Esophagus squamous epithelium (tissue), 5 donors: ENCODE measurements at regions not wholly inside any gene's neighbourhood (a gene's known extent, or its start where the extent isn't known, plus 50 kb on each side); places are given as distances from the start of the nearest gene placed in this dataset.

ENCODE experiments used
- DNase-seq: peaks from one replicate; lab custom pipeline; 2025; lab: John Stamatoyannopoulos, UW
- H3K27ac ChIP-seq, 4 donors: fragments of 200-600 bp; sonication (generic); one replicate each; pipeline ENCODE4 v1.5.1; 2016 to 2019; ENCODE audit warnings: mild to moderate bottlenecking in 1 of 4
- H3K27me3 ChIP-seq, 4 donors: fragments of 200-600 bp; sonication (generic); 1 replicate in 3 of 4; 2 replicates in 1 of 4; pipeline versions ENCODE4 v1.5.1 to v1.6.0; 2017 to 2021; ENCODE audit warnings: antibody characterized with exemption in 1 of 4
- H3K36me3 ChIP-seq, 3 donors: fragments of 200-600 bp; sonication (generic); one replicate each; pipeline ENCODE4 v1.5.1; 2016 to 2019
- H3K4me1 ChIP-seq, 3 donors: fragments of 200-600 bp; sonication (generic); one replicate each; pipeline ENCODE4 v1.5.1; 2017 to 2019
- H3K4me3 ChIP-seq, 4 donors: fragments of 200-600 bp; sonication (generic); 1 replicate in 3 of 4; 2 replicates in 1 of 4; pipeline ENCODE4 v1.5.1; 2016 to 2019; ENCODE audit warnings: mild to moderate bottlenecking in 2 of 4, moderate library complexity in 1 of 4
- H3K9me3 ChIP-seq, 3 donors: fragments of 200-600 bp; sonication (generic); one replicate each; pipeline ENCODE4 v1.5.1; 2016 to 2019
- POLR2A ChIP-seq, 4 donors: fragments of 450-650 bp; IDR thresholded peaks; one replicate each; pipeline ENCODE4 v1.6.1; 2017; ENCODE audit warnings: antibody characterized with exemption in 4 of 4, mild to moderate bottlenecking in 4 of 4, moderate library complexity in 3 of 4
- WGBS, 2 donors: methylation state at CpG; one replicate each; pipeline ENCODE4 v1.1.5; 2018; 5-methylcytosine and 5-hydroxymethylcytosine counted together
- intact Hi-C: fragments of 100-400 bp; cut with DNase I; formaldehyde crosslinking; loops from one replicate; pipeline ENCODE4 v1.15.0; 2022
- TF ChIP-seq, protein P1 (sequence below), 6 experiments: fragments of 450-650 bp in 4 of 6; fragments of 200-600 bp in 2 of 6; sonication (generic) in 2 of 6; IDR thresholded peaks; one replicate each; pipeline ENCODE4 v1.5.1; 2016 to 2019; ENCODE audit warnings: antibody characterized with exemption in 6 of 6, mild to moderate bottlenecking in 4 of 6, moderate library complexity in 4 of 6
- donor health status: DM: yes; HTN: yes; CAD: no.

DNA sequence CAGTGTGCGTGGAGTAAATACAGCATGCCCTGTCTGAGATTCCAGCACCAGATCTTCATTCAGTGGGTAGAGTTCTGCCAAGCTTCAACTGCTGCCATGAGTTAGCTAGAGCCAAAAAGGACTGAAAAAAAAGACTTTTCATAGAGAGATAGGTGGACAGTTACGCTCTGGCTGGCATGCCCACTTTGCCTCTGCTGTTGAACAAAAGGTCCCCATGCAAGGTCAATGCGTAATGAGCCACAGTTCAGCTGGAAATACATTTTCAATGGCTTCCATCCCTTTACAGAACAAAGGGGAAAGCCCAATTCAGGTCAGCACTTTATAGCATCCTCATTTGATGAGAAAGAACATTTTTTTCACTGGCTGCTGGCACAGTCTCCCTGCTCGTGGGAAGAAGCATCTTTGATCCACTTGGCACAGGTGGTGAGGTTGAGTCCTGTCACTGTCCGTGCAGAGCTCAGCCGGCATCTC is 86.9 kb upstream of the ERCC6L2 start:
- TF ChIP-seq, protein P1, sequence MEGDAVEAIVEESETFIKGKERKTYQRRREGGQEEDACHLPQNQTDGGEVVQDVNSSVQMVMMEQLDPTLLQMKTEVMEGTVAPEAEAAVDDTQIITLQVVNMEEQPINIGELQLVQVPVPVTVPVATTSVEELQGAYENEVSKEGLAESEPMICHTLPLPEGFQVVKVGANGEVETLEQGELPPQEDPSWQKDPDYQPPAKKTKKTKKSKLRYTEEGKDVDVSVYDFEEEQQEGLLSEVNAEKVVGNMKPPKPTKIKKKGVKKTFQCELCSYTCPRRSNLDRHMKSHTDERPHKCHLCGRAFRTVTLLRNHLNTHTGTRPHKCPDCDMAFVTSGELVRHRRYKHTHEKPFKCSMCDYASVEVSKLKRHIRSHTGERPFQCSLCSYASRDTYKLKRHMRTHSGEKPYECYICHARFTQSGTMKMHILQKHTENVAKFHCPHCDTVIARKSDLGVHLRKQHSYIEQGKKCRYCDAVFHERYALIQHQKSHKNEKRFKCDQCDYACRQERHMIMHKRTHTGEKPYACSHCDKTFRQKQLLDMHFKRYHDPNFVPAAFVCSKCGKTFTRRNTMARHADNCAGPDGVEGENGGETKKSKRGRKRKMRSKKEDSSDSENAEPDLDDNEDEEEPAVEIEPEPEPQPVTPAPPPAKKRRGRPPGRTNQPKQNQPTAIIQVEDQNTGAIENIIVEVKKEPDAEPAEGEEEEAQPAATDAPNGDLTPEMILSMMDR (IDR thresholded peaks at IDR 0.05), result no peak
- TF ChIP-seq POLR2A (IDR thresholded peaks at IDR 0.05), result no peak
- no peaks in the 10 kb centered on the region for H3K9me3 ChIP-seq
- WGBS, 2 donors, result 54 to 58% methylated on average over 6 of the region's 6 CpGs
- intact Hi-C loops, result no loop called here
- H3K4me1 ChIP-seq, result peaks cover 0 to under 1% (median 0%) of the 10 kb centered on the region in 3 donors
- no peaks in the 10 kb centered on the region for H3K36me3 ChIP-seq
- H3K27ac ChIP-seq, result no peak overlapping the region
- H3K27me3 ChIP-seq, result no peaks in the 10 kb centered on the region
- DNase-seq, result no peak
- no peak overlapping the region for H3K4me3 ChIP-seq

DNA sequence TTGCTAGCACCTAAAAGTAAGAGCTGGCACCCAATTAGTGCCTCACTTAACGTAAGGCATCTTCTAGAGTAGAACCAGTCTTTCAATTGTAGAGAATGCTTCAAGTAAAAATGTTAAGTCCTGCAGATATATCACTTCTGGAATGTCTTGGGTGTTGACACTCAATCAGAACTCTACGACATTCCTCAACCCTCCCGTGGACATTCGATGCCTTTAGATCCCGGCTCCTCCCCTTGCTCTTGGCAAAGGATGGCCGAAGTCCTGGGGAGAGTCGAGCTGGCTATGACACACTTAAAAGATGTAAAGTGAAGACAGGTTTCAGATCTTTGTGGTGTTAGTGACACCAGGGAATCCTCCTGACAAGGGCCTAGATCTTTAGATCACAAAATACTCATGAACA is 87.5 kb upstream of the ERCC6L2 start:
- Histone ChIP-seq H3K4me1 (no peaks in the 10 kb centered on the region), H3K36me3 (no peaks in the 10 kb centered on the region), H3K27ac (no peak overlapping the region), H3K27me3 (no peaks in the 10 kb centered on the region), H3K9me3 (no peaks in the 10 kb centered on the region), H3K4me3 (no peak overlapping the region)
- TF ChIP-seq, protein P1 (IDR thresholded peaks at IDR 0.05), result no peak
- TF ChIP-seq POLR2A (IDR thresholded peaks at IDR 0.05), result no peak
- 77 to 85% methylated on average over 7 of the region's 7 CpGs for WGBS, 2 donors
- no peak for DNase-seq
- intact Hi-C loops, result no loop called here

DNA sequence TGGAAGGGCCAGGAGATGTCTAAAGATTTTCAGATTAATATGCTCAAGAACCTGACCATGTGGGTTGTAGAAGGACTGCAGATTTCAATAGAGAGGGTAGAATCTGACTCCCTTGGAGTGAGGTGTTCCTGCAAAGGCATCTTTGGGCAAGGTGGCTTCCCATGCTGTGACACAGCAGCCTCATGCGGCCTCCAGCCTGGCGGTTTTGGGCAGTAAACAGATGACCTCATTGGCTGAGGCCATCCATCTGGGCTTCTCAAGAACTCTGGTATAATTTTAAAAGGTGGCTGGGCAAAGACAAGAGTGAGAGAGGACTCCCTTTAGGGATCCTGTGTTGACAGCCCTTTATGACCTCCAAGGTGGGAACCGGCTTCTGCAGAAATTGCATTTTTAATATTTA is 90.3 kb upstream of the ERCC6L2 start:
- Histone ChIP-seq H3K9me3 (no peaks in the 10 kb centered on the region), H3K27ac (no peak overlapping the region), H3K27me3 (peaks cover 0 to 3% (median 0%) of the 10 kb centered on the region in 4 donors), H3K4me3 (no peak overlapping the region), H3K4me1 (no peaks in the 10 kb centered on the region), H3K36me3 (no peaks in the 10 kb centered on the region)
- DNase-seq, result no peak
- 94 to 100% methylated on average over 2 to 3 of the region's 3 CpGs for WGBS, 2 donors
- TF ChIP-seq, protein P1 (IDR thresholded peaks at IDR 0.05), result no peak
- TF ChIP-seq POLR2A (IDR thresholded peaks at IDR 0.05), result no peak
- intact Hi-C loops, result no loop called here

DNA sequence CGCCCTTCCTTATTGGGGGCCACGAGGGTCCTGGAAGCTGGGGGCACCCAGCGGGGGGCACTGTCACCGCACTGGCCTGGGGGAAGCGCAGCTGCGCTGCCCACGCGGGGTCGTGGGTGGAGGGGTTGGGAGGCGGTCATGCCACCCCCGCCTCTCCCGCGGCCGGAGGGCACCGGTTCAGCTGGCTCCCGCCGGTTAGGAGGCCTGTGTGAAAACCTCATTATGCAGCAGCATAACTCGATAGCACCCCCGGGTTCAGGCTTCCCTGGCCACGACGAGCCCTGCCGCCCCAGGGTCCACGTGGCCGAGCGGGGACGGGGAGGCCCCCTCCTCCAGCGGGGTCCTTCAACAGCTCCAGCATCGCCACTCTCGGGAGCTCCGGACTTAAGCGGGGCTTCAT is 91.2 kb upstream of the ERCC6L2 start:
- intact Hi-C loops, result no loop called here
- Histone ChIP-seq H3K27ac (no peak overlapping the region), H3K4me3 (no peak overlapping the region), H3K4me1 (no peaks in the 10 kb centered on the region), H3K9me3 (no peaks in the 10 kb centered on the region), H3K36me3 (no peaks in the 10 kb centered on the region), H3K27me3 (peaks cover 0 to 3% (median 0%) of the 10 kb centered on the region in 4 donors)
- TF ChIP-seq, protein P1 (IDR thresholded peaks at IDR 0.05), result no peak
- TF ChIP-seq POLR2A (IDR thresholded peaks at IDR 0.05), result no peak
- WGBS, 2 donors, result 83 to 98% methylated on average over 4 to 17 of the region's 31 CpGs
- DNase-seq, result no peak

DNA sequence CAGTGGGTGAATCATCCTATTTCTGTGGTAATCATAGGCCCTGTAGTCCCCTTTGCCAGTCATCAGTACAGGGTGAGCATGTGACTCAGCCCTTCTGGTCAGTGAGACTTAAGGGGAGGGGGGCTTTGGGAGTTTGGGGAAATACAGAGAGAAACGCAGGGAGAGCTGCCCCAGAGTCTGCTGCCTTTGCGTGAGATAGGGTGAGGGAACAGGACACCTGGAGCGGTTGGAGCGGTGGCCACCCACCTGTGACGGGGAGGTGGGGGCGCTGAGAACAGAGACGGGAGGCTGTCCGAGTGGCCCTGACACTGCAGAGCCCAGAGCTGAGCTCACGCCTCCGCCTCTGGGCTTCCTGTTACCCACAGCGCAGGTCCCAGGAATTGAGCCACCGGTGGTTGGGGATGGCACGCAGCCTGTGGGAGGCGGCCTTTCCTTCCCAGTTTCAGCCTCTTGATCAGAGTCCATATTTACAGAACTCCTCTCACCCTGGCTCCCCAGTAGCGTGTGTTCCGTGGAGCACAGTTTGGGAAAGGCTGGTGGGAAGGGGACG is 92.0 kb upstream of the ERCC6L2 start:
- intact Hi-C loops, result no loop called here
- H3K27me3 ChIP-seq, result peaks cover 0 to 3% (median 0%) of the 10 kb centered on the region in 4 donors
- DNase-seq, result no peak
- 85 to 86% methylated on average over 10 to 16 of the region's 17 CpGs for WGBS, 2 donors
- H3K27ac ChIP-seq, result no peak overlapping the region
- TF ChIP-seq, protein P1 (IDR thresholded peaks at IDR 0.05), result no peak
- TF ChIP-seq POLR2A (IDR thresholded peaks at IDR 0.05), result no peak
- H3K9me3 ChIP-seq, result no peaks in the 10 kb centered on the region
- no peaks in the 10 kb centered on the region for H3K36me3 ChIP-seq
- no peak overlapping the region for H3K4me3 ChIP-seq
- peaks cover 0 to 3% (median 0%) of the 10 kb centered on the region in 3 donors for H3K4me1 ChIP-seq
